H1 (cell line): ENCODE measurements at regions not wholly inside any gene's neighbourhood (a gene's known extent, or its start where the extent isn't known, plus 50 kb on each side); places are given as distances from the start of the nearest gene placed in this dataset.

Experiments used
- CBX5 ChIP-seq: fragments of 300-800, 300-1000 bp; sonication (generic); IDR thresholded peaks from 2 replicates; pipeline ENCODE4 v1.7.1; 2016; ENCODE audit warnings: antibody characterized with exemption, low read length, low read depth
- CTCF ChIP-seq, 3 experiments: IDR thresholded peaks; 1 replicate in 2 of 3; 2 replicates in 1 of 3; pipeline versions ENCODE4 v1.5.1 to v1.6.1; 2011; ENCODE audit warnings: low read length in 3 of 3, mild to moderate bottlenecking in 3 of 3, inconsistent platforms in 2 of 3, low read depth in 1 of 3, moderate library complexity in 1 of 3; ENCODE audit not compliant: insufficient read depth in 1 of 3; ENCODE audit errors: control extremely low read depth in 1 of 3
- EGR1 ChIP-seq: IDR thresholded peaks from 2 replicates; pipeline ENCODE4 v1.6.1; 2011; ENCODE audit warnings: low read depth, low read length, borderline replicate concordance
- FOSL1 ChIP-seq: IDR thresholded peaks from 2 replicates; pipeline ENCODE4 v1.6.1; 2011; ENCODE audit warnings: mild to moderate bottlenecking, low read depth, low read length, moderate library complexity; ENCODE audit not compliant: insufficient read depth
- PHF8 ChIP-seq: fragments of 200-600 bp; sonication (generic); conservative IDR thresholded peaks from 2 replicates; pipeline ENCODE4 v1.7.1; 2012; ENCODE audit warnings: low read depth, mild to moderate bottlenecking, inconsistent platforms, low read length, moderate library complexity
- POLR2AphosphoS5 ChIP-seq: IDR thresholded peaks from 2 replicates; pipeline ENCODE4 v1.6.1; 2011; ENCODE audit warnings: low read depth, low read length
- RFX5 ChIP-seq: IDR thresholded peaks from 2 replicates; pipeline ENCODE4 v1.6.1; 2011; ENCODE audit warnings: low read depth, low read length, improper control_type of control experiment, borderline replicate concordance
- SP1 ChIP-seq: IDR thresholded peaks from 2 replicates; pipeline ENCODE4 v1.6.1; 2011; ENCODE audit warnings: low read depth, low read length
- TAF1 ChIP-seq: IDR thresholded peaks from 2 replicates; pipeline ENCODE4 v1.6.1; 2011; ENCODE audit warnings: mild to moderate bottlenecking, low read depth, low read length
- TF ChIP-seq, protein P1 (sequence below): IDR thresholded peaks from 2 replicates; pipeline ENCODE4 v1.6.1; 2011; ENCODE audit warnings: low read depth, mild to moderate bottlenecking, low read length; ENCODE audit not compliant: insufficient read depth
- TF ChIP-seq, protein P2 (sequence below): IDR thresholded peaks from 2 replicates; pipeline ENCODE4 v1.6.1; 2011; ENCODE audit warnings: low read length, improper control_type of control experiment

DNA sequence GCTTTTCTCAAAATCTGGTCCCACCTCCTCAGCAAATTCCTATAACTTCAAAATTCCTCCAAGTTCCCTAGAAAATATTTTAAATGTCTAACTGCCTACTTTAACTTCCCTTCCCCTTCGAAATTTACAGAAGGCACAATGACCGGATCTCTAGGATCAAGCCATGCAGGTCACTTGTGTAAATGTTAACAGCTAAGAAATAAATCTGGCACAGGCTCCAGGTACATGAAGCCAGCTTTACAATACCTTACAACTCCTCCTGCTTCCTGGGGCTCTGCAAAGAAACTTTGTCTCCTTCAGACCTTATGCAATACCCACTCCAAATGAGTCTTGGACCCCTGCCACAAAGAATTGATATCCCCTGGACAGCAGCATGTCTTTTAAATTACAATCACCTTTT lies 1164.2 kb downstream of the BRINP3 start:
- no peak for TF ChIP-seq EGR1
- TF ChIP-seq TAF1, result no peak
- TF ChIP-seq CTCF (IDR thresholded peaks at IDR 0.05; ENCODE audit: control extremely low read depth in 1 of 3, insufficient read depth in 1 of 3, low read depth in 1 of 3, low read length in 3 of 3), result no peak
- TF ChIP-seq, protein P1, sequence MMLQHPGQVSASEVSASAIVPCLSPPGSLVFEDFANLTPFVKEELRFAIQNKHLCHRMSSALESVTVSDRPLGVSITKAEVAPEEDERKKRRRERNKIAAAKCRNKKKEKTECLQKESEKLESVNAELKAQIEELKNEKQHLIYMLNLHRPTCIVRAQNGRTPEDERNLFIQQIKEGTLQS, result no peak
- TF ChIP-seq SP1, result no peak
- TF ChIP-seq, protein P2, sequence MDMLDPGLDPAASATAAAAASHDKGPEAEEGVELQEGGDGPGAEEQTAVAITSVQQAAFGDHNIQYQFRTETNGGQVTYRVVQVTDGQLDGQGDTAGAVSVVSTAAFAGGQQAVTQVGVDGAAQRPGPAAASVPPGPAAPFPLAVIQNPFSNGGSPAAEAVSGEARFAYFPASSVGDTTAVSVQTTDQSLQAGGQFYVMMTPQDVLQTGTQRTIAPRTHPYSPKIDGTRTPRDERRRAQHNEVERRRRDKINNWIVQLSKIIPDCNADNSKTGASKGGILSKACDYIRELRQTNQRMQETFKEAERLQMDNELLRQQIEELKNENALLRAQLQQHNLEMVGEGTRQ, result no peak
- no peak for TF ChIP-seq POLR2AphosphoS5
- TF ChIP-seq PHF8, result no peak
- TF ChIP-seq CBX5, result no peak
- TF ChIP-seq FOSL1, result no peak
- TF ChIP-seq RFX5, result no peak
